ENCODE measurements at regions not wholly inside any gene's neighbourhood (a gene's known extent, or its start where the extent isn't known, plus 50 kb on each side); places are given as distances from the start of the nearest gene placed in this dataset.

GRCh38 chr2:76251342-76251741, 540.6 kb upstream of the GCFC2 start:
- no peak overlapping the region for H3K4me3 ChIP-seq (replicated peaks in 1 of 3; ENCODE audit: low read depth in 2 of 3, low read length in 3 of 3)
- no peaks in the 10 kb centered on the region for H3K4me1 ChIP-seq (ENCODE audit: control insufficient read depth in 1 of 2, insufficient read depth in 2 of 2, low read length in 2 of 2)
- no peaks in the 10 kb centered on the region for H3K79me2 ChIP-seq (ENCODE audit: insufficient read depth, low read length)
- no peaks in the 10 kb centered on the region for H4K20me1 ChIP-seq (ENCODE audit: insufficient read depth, low read length)
- Mint-ChIP-seq H3K27me3 (ENCODE audit: low read depth in 3 of 3) (no peaks in the 10 kb centered on the region), H3K36me3 (no peaks in the 10 kb centered on the region), H3K4me1 (no peaks in the 10 kb centered on the region), H3K27ac (no peak overlapping the region), H3K9me3 (peaks cover 0 to 8% (median 0%) of the 10 kb centered on the region in 7 donors), H3K4me3 (no peak overlapping the region)
- no peak overlapping the region for H3K27ac ChIP-seq (ENCODE audit: low read depth in 1 of 2, low read length in 2 of 2)
- H3K9me3 ChIP-seq (replicated peaks in 1 of 2; ENCODE audit: control insufficient read depth in 1 of 2, insufficient read depth in 1 of 2, low read length in 2 of 2): peaks cover 0 to 9% of the 10 kb centered on the region in 2 donors
- no peak overlapping the region for H2AFZ ChIP-seq (ENCODE audit: insufficient read depth, low read depth, low read length, poor library complexity, severe bottlenecking)
- H3K9ac ChIP-seq (ENCODE audit: insufficient read depth, low read length, poor library complexity, severe bottlenecking): no peak overlapping the region
- DNase-seq: no peak
- H3K4me2 ChIP-seq (replicated peaks; ENCODE audit: extremely low read depth, low read length, poor library complexity, severe bottlenecking): no peak overlapping the region
- intact Hi-C loops (cut with micrococcal nuclease): no loop called here
- no peaks in the 10 kb centered on the region for H3K27me3 ChIP-seq (ENCODE audit: control insufficient read depth in 2 of 2, insufficient read depth in 2 of 2, low read length in 2 of 2)
- TF ChIP-seq, protein P1, sequence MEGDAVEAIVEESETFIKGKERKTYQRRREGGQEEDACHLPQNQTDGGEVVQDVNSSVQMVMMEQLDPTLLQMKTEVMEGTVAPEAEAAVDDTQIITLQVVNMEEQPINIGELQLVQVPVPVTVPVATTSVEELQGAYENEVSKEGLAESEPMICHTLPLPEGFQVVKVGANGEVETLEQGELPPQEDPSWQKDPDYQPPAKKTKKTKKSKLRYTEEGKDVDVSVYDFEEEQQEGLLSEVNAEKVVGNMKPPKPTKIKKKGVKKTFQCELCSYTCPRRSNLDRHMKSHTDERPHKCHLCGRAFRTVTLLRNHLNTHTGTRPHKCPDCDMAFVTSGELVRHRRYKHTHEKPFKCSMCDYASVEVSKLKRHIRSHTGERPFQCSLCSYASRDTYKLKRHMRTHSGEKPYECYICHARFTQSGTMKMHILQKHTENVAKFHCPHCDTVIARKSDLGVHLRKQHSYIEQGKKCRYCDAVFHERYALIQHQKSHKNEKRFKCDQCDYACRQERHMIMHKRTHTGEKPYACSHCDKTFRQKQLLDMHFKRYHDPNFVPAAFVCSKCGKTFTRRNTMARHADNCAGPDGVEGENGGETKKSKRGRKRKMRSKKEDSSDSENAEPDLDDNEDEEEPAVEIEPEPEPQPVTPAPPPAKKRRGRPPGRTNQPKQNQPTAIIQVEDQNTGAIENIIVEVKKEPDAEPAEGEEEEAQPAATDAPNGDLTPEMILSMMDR (IDR thresholded peaks at IDR 0.05): no peak
- no peaks in the 10 kb centered on the region for H3K36me3 ChIP-seq (replicated peaks in 1 of 2; ENCODE audit: control insufficient read depth in 1 of 2, insufficient read depth in 2 of 2, low read length in 2 of 2)
- WGBS (ENCODE audit: insufficient coverage): 88% methylated on average over 1 of the region's 2 CpGs

DNA sequence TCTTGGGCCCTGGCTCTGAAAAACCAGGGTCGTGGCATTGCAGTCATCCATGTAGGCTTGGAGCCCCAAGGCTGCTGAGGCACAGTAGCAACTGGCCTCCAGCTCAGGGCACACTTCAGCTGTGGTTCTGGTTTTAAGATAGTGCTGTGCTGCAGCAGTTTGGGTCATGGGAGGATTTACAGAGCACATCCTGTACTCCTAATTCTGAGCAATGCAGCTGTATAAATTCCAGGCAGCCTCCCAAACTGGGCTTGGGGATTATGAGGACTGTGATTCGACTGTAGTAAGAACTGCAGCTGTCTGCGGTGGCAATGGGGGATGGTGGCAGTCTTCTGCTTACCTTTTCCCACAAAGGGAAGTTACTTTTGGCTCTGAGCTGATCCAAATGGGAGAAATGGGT, 536.3 kb upstream of the GCFC2 start:
- TF ChIP-seq, protein P1 (IDR thresholded peaks at IDR 0.05): no peak
- Mint-ChIP-seq H3K36me3 (no peaks in the 10 kb centered on the region), H3K27ac (no peak overlapping the region), H3K27me3 (ENCODE audit: low read depth in 3 of 3) (no peaks in the 10 kb centered on the region), H3K9me3 (peaks cover 0 to 8% (median 2%) of the 10 kb centered on the region in 7 donors), H3K4me3 (no peak overlapping the region), H3K4me1 (no peaks in the 10 kb centered on the region)
- 57% methylated on average over 1 of the region's 3 CpGs for WGBS (ENCODE audit: insufficient coverage)
- H3K4me2 ChIP-seq (replicated peaks; ENCODE audit: extremely low read depth, low read length, poor library complexity, severe bottlenecking): no peak overlapping the region
- H3K4me3 ChIP-seq (replicated peaks in 1 of 3; ENCODE audit: low read depth in 2 of 3, low read length in 3 of 3): no peak overlapping the region
- H3K36me3 ChIP-seq (replicated peaks in 1 of 2; ENCODE audit: control insufficient read depth in 1 of 2, insufficient read depth in 2 of 2, low read length in 2 of 2): no peaks in the 10 kb centered on the region
- no peaks in the 10 kb centered on the region for H3K27me3 ChIP-seq (ENCODE audit: control insufficient read depth in 2 of 2, insufficient read depth in 2 of 2, low read length in 2 of 2)
- H2AFZ ChIP-seq (ENCODE audit: insufficient read depth, low read depth, low read length, poor library complexity, severe bottlenecking): no peak overlapping the region
- peaks cover 0 to 9% of the 10 kb centered on the region in 2 donors for H3K9me3 ChIP-seq (replicated peaks in 1 of 2; ENCODE audit: control insufficient read depth in 1 of 2, insufficient read depth in 1 of 2, low read length in 2 of 2)
- H3K79me2 ChIP-seq (ENCODE audit: insufficient read depth, low read length): no peaks in the 10 kb centered on the region
- DNase-seq: no peak
- H3K27ac ChIP-seq (ENCODE audit: low read depth in 1 of 2, low read length in 2 of 2): no peak overlapping the region
- no peak overlapping the region for H3K9ac ChIP-seq (ENCODE audit: insufficient read depth, low read length, poor library complexity, severe bottlenecking)
- intact Hi-C loops (cut with micrococcal nuclease): no loop called here
- H3K4me1 ChIP-seq (ENCODE audit: control insufficient read depth in 1 of 2, insufficient read depth in 2 of 2, low read length in 2 of 2): no peaks in the 10 kb centered on the region
- no peaks in the 10 kb centered on the region for H4K20me1 ChIP-seq (ENCODE audit: insufficient read depth, low read length)
